ENCODE measurements at regions not wholly inside any gene's neighbourhood (a gene's known extent, or its start where the extent isn't known, plus 50 kb on each side); places are given as distances from the start of the nearest gene placed in this dataset.

DNA sequence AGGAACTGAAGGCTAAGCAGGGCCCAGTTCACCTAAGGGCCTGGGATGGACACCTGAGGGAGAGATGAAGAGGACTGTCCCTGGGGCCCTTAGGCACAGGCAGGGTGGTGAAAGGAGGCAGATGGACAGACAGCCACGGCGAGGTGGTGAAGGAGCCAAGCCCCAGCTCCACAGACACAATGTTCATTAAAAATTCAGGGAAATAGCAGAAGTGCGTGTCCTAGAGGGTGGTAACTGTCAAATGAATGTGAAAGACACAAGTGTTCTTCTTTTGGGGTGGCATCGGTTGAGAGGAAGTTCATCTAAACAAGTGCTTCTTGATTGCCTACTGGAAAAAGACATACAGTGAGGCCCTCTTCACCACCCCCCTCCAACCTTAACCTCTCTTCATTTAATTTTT, 76.2 kb upstream of the SIX2 start:
- no TSS peak for BruUV-seq (replicated peaks)
- H3K9ac ChIP-seq (ENCODE audit: low read length), result no peak overlapping the region
- no peak overlapping the region for H2AFZ ChIP-seq (ENCODE audit: low read length)
- no peaks in the 10 kb centered on the region for H3K9me2 ChIP-seq (replicated peaks; ENCODE audit: low read length)
- no peaks in the 10 kb centered on the region for H3F3A ChIP-seq (ENCODE audit: low read length, unreplicated experiment)
- no peaks in the 10 kb centered on the region for H3K27me3 ChIP-seq (ENCODE audit: low read length)
- intact Hi-C loops (cut with micrococcal nuclease), result no loop called here
- H3K79me2 ChIP-seq (ENCODE audit: low read length), result no peaks in the 10 kb centered on the region
- H3K36me3 ChIP-seq (ENCODE audit: low read depth, low read length), result no peaks in the 10 kb centered on the region
- H3K4me2 ChIP-seq (ENCODE audit: low read length), result no peak overlapping the region
- TF ChIP-seq EZH2phosphoT487 (IDR thresholded peaks at IDR 0.05; ENCODE audit: borderline replicate concordance, low read length) (no peak), EZH2 (IDR thresholded peaks at IDR 0.05; ENCODE audit: low read length, unreplicated experiment) (no peak)
- TF ChIP-seq, protein P1, sequence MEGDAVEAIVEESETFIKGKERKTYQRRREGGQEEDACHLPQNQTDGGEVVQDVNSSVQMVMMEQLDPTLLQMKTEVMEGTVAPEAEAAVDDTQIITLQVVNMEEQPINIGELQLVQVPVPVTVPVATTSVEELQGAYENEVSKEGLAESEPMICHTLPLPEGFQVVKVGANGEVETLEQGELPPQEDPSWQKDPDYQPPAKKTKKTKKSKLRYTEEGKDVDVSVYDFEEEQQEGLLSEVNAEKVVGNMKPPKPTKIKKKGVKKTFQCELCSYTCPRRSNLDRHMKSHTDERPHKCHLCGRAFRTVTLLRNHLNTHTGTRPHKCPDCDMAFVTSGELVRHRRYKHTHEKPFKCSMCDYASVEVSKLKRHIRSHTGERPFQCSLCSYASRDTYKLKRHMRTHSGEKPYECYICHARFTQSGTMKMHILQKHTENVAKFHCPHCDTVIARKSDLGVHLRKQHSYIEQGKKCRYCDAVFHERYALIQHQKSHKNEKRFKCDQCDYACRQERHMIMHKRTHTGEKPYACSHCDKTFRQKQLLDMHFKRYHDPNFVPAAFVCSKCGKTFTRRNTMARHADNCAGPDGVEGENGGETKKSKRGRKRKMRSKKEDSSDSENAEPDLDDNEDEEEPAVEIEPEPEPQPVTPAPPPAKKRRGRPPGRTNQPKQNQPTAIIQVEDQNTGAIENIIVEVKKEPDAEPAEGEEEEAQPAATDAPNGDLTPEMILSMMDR (conservative IDR thresholded peaks at IDR 0.05; ENCODE audit: low read depth, low read length), result no peak
- ChIA-PET POLR2A (ENCODE audit: unreplicated experiment) (no interaction called here), CTCF (no interaction called here)
- ATAC-seq (no peak), DNase-seq (no peak)
- H3K4me1 ChIP-seq (ENCODE audit: insufficient read depth, low read length), result 0 out of 2 replicates have a peak, but pooled peaks cover 5% of the 10 kb centered on the region
- no peaks in the 10 kb centered on the region for H3K9me3 ChIP-seq (ENCODE audit: low read length)
- H3K4me3 ChIP-seq (ENCODE audit: low read length), result no peak overlapping the region
- H4K20me1 ChIP-seq (ENCODE audit: low read length), result no peaks in the 10 kb centered on the region
- no peak overlapping the region for H3K27ac ChIP-seq (ENCODE audit: low read length)

DNA sequence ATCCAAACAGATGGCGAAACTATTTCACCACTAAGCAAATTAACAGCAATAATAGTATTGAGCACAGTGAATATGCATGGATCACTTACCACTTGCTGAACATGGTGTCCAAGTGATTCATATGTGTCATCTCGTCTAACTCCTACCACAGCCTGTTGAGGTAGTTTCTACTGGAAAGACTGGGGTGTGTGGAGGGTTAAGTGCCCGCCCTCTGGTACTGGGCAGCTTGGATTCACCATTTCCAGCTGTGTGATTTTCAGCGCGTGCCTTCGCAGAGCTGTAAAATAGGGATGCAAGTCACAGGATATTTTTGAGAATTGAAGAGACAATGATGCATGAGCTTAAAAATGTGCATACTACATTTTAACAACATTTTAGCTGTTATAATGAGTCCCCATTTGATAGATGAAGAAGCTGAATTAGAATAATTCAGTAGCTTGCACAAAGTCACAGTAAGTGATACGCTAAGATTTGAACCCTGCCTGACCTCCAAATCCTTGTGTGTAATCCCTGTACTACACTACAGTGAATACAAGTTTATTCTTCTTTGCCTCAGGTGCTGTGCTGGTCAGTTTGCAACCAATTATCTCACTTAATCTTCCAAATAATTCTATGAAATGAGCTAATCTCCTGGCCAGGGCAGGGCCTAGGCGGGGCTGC, 75.2 kb upstream of the SIX2 start:
- 0 out of 2 replicates have a peak, but pooled peaks cover 5% of the 10 kb centered on the region for H3K4me1 ChIP-seq (ENCODE audit: insufficient read depth, low read length)
- H2AFZ ChIP-seq (ENCODE audit: low read length), result no peak overlapping the region
- H3F3A ChIP-seq (ENCODE audit: low read length, unreplicated experiment), result no peaks in the 10 kb centered on the region
- H3K4me3 ChIP-seq (ENCODE audit: low read length), result no peak overlapping the region
- no peaks in the 10 kb centered on the region for H3K36me3 ChIP-seq (ENCODE audit: low read depth, low read length)
- CTCF ChIA-PET, result no interaction called here
- H3K27ac ChIP-seq (ENCODE audit: low read length), result no peak overlapping the region
- intact Hi-C loops (cut with micrococcal nuclease), result no loop called here
- no peak overlapping the region for H3K9ac ChIP-seq (ENCODE audit: low read length)
- no peak overlapping the region for H3K4me2 ChIP-seq (ENCODE audit: low read length)
- H4K20me1 ChIP-seq (ENCODE audit: low read length), result no peaks in the 10 kb centered on the region
- H3K27me3 ChIP-seq (ENCODE audit: low read length), result no peaks in the 10 kb centered on the region
- POLR2A ChIA-PET (ENCODE audit: unreplicated experiment), result no interaction called here
- no peak for DNase-seq
- TF ChIP-seq EZH2phosphoT487 (IDR thresholded peaks at IDR 0.05; ENCODE audit: borderline replicate concordance, low read length) (no peak), EZH2 (IDR thresholded peaks at IDR 0.05; ENCODE audit: low read length, unreplicated experiment) (no peak)
- TF ChIP-seq, protein P1 (conservative IDR thresholded peaks at IDR 0.05; ENCODE audit: low read depth, low read length), result no peak
- no peaks in the 10 kb centered on the region for H3K9me3 ChIP-seq (ENCODE audit: low read length)
- no peak for ATAC-seq
- H3K9me2 ChIP-seq (replicated peaks; ENCODE audit: low read length), result no peaks in the 10 kb centered on the region
- BruUV-seq (replicated peaks), result no TSS peak
- H3K79me2 ChIP-seq (ENCODE audit: low read length), result no peaks in the 10 kb centered on the region

DNA sequence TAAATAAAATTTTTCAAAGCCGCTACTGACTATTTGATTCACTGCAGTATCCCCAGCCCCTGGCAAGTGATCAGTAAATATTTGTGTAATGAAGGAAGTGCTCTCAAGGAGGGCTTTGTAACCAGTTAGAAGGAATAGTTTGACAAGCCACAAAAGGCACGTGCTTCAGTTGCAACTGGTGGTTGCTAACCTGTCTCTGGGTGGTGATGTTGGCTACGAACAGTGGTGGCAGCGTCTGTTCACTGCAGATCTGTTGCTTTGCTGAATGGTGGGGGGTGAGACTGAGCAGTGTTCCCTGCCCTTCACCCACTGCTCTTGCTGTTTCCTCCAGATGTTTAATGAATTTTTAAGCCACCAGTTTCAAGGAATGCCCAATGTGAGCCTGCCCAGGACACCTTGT, 73.9 kb upstream of the SIX2 start:
- Histone ChIP-seq H3K4me2 (ENCODE audit: low read length) (no peak overlapping the region), H2AFZ (ENCODE audit: low read length) (no peak overlapping the region), H3K4me3 (ENCODE audit: low read length) (no peak overlapping the region), H4K20me1 (ENCODE audit: low read length) (no peaks in the 10 kb centered on the region), H3K79me2 (ENCODE audit: low read length) (no peaks in the 10 kb centered on the region), H3K36me3 (ENCODE audit: low read depth, low read length) (no peaks in the 10 kb centered on the region), H3K27me3 (ENCODE audit: low read length) (no peaks in the 10 kb centered on the region), H3K9ac (ENCODE audit: low read length) (no peak overlapping the region), H3K9me2 (replicated peaks; ENCODE audit: low read length) (no peaks in the 10 kb centered on the region), H3K4me1 (ENCODE audit: insufficient read depth, low read length) (0 out of 2 replicates have a peak, but pooled peaks cover 5% of the 10 kb centered on the region), H3K27ac (ENCODE audit: low read length) (no peak overlapping the region), H3K9me3 (ENCODE audit: low read length) (no peaks in the 10 kb centered on the region), H3F3A (ENCODE audit: low read length, unreplicated experiment) (no peaks in the 10 kb centered on the region)
- TF ChIP-seq EZH2phosphoT487 (IDR thresholded peaks at IDR 0.05; ENCODE audit: borderline replicate concordance, low read length), result no peak
- TF ChIP-seq, protein P1 (conservative IDR thresholded peaks at IDR 0.05; ENCODE audit: low read depth, low read length), result no peak
- no peak for TF ChIP-seq EZH2 (IDR thresholded peaks at IDR 0.05; ENCODE audit: low read length, unreplicated experiment)
- ChIA-PET POLR2A (ENCODE audit: unreplicated experiment) (no interaction called here), CTCF (no interaction called here)
- no TSS peak for BruUV-seq (replicated peaks)
- peak; percentile 22 for ATAC-seq
- intact Hi-C loops (cut with micrococcal nuclease), result no loop called here
- peak; percentile 27 for DNase-seq
